HG02798 (cell line): ENCODE measurements at regions not wholly inside any gene's neighbourhood (a gene's known extent, or its start where the extent isn't known, plus 50 kb on each side); places are given as distances from the start of the nearest gene placed in this dataset.

ENCODE experiments used
- ATAC-seq: cut with Tn5 transposase; IDR thresholded peaks from one replicate; pipeline ENCODE4 v1.9.1; 2021; ENCODE audit warnings: mild to moderate bottlenecking; ENCODE audit not compliant: unreplicated experiment, poor library complexity

DNA sequence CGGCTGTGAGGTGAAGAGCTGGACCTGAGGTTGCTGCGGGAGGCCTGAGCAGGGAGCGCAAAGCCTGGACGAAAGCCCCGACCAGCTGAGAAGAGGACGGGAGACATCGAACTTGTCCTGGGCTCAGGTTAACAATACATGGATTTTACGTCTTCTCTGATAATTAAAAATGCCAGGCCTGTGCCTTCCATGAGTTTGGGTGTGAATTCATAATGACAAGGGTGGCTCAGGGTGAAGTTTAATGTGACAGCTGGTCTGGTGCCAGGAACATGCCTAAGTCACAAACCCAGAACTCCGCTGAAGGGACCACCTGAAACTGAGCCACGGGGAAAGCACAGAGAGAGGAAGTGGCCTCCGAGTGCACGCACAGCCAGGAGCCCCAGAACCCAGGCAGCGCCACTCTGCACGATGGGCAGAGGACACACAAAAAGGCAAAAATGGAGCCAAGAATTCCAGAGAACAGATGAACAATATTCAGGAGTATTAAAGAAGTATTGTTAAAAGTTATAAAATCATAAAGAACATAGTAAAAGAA is 150.1 kb upstream of the RPS6KA2 start:
- ATAC-seq, result no peak

DNA sequence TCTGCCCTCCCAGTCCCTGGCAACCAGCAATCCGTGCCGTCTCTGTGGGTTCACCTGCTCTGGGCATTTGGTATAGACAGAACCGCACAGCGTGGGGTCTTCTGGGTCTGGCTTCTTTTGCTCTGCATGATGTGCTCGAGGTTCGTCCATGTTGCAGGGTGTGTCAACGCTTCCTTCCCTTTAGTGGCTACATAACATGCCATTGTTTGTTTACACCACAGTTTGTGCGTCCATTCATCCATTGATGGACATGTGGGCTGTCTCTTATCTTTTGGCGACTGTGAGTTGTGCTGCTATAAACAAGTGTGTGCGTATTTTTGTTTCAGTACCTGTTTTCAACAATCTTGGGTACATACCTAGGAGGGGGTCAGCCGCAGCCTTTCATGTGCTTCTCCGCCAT is 149.5 kb upstream of the RPS6KA2 start:
- ATAC-seq, result no peak

DNA sequence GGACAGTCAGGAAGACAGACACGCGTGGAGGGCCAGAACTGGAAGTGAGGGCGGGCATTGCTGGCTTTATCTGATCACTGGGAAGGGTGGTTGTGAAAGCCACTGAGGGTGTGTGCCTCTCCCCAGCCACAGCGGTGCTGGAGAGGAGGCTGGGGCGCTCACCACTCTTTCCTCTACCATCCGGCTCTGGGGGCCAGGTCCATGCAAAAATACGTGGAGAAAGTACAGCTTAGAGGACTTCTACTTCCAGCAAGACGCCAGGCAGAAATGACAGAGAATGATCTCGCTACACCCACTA is 148.8 kb upstream of the RPS6KA2 start:
- ATAC-seq, result no peak

DNA sequence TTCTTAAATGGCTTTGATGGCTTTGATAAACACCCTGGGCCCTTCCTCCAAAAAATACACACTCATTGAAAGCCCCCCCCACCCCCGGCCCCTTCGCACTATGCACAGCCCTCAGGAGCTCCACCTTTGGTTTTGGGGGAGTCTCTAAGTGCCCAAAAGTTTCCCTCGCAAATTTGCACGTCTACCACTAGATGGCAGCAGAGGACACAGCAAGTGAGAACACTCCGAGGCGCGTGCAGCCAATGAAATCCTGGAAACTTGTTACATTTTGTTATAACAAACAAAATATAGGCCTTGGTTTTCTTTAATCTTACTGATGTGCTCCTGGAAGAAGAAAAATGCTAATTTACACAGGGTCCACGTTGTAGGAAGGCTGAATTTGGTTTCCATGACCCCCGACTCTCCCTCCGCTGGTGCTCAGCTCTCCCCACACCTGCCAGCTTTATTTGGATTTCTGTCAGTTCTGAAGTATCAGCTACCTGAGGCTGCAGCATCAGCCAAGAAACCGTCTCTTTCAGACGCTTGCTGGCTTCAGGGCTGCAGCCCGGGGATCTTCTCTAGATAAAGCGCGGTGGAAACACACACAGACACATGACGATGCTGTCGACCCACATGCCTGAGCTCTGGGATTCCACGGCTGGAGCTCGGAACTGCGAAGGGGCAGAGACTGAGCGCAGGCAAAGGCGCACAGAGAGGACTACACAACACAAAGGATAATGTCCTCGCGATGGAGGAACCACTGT is 148.3 kb upstream of the RPS6KA2 start:
- ATAC-seq, result peak; percentile 66

DNA sequence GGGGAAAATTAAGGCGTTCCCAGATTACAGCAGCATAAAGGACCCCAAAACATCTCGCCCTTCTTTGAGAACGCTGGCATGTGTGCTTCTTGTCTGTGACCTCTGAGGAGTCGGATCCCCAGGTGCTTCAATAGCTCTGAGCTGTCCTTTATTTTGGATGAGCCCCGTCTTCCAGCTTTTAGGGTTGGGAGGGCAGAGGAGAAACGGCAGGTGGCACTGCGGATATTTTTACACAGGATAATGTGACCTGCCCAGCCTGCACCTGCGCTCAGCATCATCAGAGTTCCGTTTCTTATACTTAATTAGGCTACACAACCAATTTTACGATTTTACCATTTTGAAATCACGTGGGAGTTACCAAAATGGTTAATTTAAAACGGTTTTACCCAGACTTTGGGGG is 147.7 kb upstream of the RPS6KA2 start:
- ATAC-seq, result no peak

DNA sequence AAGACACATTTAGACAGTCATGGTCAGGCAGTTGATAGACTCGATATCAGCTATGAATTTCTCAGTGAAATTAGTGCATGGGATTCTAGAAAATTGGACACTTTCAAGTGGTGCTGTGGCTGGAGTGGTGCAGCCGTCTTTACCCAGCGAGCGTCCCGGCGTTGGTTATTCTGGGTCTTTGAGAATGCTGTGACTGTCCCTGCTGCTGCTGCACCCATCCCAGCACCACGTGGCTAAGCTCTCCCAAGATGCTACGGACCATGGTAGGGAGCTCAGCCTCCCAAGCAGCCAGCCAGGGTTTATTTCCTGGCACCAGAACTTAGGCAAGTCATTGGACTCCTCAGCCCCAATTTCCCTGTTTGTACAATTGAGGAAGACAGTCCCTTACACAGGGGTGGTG is 147.2 kb upstream of the RPS6KA2 start:
- no peak for ATAC-seq

DNA sequence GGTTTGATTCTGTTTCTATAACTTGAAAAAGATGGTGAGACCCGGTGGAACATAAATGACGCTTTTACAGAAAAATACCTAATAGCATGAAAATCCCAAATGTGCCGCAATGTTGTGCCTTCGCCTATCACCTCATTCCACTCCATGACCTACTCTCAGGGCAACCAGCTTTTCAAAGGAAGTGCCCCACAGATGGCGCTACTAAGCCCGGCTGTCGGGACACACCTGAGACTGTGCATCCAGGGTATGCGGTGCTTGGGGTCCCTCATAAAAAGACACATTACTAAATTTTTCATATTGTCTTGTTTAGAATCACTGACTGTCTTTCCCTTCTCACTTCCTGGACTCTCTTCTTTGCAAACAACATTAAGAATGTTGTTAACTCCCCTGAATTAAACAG is 145.5 kb upstream of the RPS6KA2 start:
- ATAC-seq, result no peak

DNA sequence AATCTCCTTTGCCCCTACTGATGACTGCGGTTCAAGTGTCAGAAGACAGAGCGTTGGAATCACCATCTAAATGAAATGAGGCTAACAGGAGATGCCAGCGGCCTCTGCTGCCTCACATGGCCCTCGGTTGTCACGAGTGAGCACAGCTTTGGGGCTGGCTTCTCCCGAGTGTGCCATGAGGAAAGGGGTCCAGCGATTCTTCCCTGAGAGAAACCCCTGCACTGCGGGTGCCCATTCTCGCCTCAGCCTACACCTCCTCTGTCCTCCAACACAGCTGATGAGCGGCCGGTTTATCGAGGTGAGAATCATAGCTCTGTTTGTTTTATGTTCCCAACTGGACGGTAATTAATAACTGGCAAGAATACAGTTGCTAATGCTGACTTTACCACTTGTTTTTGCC is 144.7 kb upstream of the RPS6KA2 start:
- ATAC-seq, result no peak

DNA sequence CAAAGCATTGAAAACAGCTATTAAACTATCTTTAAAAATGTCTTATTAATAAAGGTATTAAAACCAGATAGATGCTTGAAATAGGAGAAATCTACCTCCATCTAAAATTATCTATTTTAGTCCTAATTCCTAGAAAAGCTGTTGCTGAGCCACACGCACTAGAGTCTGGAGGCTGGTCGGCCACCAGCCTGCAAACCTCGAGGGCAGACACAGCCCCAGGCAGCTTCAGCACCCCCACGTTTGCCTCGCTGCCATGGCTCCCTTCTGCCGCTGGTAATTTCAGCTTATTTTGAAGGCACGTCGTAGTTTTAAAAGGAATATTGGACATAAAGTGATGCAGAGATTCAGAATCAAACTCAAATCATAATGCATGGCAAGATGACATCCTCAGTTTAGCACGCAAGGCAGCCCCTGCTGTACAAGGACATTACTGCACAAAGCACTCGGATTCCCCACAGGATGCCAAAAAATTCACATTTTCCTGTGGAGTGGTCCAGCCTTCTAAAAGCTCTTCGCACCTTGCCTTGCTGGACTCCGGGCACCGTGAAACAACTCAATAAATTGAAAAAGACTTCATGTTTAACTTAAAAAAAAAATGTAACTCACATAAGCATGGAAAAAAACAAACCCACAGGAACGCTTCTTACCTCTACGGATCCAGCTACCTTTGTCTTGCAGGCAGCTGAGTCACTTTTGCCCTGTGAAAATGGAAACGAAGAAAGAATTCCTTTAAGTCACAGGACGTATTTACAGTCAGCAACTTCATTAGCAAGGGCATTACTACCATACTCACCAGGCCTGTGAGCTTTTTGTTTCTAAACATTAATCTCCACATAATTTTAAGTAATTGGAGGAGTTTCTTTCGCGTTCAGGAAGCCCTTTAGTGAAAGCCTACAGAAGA is 143.4 kb upstream of the RPS6KA2 start:
- ATAC-seq, result no peak

DNA sequence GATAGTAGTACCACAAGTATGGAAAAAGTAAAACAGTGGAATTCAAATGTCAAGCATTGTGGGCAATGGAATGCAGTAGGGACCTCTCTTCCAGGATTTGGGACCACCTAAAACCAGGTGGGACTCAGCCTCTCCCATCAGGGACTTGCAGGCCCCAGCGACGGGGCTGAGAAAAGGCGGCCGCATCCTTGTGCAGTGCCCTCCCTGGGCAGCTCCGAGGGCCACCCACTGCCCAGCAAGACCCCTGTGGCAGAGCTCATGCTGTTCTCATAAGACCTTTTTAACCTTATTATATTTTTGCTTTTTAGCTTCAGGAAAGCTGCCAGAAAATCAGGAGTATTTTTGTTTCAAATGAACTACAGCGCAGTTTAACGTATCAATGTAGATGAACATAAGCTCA is 142.6 kb upstream of the RPS6KA2 start:
- no peak for ATAC-seq

DNA sequence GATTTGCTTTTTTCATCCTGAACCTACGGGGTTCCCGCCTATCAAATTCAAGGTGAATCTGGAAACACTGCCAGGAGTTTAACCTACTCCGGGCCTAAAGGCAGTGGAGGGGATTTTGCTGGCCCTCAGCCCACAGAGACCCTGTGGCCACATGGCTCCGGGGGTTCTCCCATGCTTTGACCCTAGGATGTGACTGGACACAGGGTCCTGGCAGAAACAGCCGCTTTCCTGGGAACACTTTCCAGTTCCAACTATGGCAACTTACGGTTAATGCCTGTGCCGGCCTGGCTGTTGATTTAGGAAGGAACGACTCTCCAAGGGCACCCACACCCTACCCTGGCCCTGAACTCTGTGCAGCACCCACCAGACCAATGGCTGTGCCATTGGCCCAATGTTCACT is 141.7 kb upstream of the RPS6KA2 start:
- ATAC-seq, result no peak

DNA sequence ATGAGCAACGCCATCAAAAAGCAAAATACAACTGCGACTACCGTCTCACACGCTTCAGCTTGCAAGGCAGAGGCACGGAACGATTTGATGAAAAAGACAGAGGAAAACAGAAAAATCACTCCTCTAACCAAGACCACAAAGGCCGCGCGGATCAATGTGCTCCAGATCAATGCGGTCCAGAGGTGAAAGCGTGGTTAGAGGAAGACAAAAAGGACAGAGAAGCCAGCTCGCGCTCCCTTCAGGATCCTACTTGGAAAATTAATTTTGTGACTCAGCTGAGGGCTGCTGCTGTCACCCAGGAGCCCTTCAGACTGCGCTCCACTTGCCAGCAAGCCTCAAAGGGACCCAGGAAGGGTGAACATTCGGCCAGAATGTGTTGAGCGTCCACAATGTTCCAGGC is 140.2 kb upstream of the RPS6KA2 start:
- no peak for ATAC-seq

DNA sequence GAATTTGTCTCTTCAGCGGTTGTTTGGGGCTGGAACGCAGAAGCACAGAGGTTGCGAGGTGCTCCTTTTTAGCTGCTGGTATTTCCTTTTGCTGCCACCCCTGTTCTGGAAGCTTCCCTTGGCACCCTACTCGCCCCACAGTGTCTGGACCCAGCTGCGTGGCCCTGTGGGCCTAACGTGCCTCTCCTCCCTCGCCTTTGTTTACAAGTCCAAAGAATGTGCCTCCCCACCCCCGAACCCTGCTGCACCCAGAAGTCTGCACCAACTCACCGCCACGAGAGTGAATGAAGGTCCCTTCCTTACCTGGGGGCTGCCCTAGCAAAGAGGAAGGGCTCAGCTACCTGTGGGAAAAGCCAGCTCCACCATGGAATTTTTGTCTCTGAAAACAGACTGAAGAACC is 139.7 kb upstream of the RPS6KA2 start:
- no peak for ATAC-seq

DNA sequence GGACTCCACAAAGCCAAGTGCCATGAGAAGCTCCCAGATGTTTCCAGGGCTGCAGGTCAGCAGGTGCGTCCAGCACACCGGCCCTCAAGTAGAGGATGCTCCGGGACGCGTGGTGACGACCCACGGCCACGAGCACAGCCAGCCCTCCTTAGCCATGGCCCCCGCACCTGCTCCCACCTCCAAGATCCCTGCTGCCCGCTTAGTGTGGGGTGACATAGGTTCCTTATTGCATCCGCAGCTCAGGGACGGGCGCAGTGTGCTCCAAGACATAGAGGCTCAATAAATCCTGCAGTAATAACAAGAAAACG is 138.1 kb upstream of the RPS6KA2 start:
- ATAC-seq, result no peak

DNA sequence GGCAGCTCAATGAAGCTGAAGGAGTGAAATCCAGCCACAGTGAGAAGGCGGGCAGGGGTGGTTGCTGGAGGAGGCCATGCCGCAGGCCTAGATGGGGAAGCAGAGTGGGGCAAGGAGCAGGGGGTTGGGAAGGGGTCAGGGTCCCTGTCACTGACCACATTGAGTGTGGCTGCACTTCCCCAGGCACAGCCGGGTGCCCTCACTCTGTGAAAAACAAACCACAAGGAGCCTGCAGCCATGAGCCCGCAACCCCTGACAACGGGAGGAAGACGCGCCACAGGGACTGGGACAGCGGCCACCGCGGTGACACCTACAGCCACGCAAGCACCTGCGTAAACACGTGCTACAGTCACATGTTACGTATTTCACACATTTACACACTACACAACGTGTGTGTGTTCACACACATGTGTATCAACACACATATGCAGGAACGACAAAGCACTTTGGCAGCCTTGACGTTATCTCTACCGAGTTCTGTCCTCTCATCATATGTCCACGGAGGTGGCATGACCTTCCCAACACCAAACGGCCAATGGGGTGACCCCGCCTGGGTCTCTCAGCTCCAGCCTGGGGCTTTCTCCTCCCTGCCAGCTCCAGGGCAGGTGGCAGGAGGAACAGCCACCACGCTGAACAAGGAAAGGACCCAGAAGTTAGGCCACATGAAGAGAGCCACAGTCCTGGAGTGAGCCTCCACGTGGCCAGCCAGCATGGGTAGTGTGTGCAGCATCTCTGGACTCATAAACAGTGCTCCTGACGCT is 137.6 kb upstream of the RPS6KA2 start:
- no peak for ATAC-seq

DNA sequence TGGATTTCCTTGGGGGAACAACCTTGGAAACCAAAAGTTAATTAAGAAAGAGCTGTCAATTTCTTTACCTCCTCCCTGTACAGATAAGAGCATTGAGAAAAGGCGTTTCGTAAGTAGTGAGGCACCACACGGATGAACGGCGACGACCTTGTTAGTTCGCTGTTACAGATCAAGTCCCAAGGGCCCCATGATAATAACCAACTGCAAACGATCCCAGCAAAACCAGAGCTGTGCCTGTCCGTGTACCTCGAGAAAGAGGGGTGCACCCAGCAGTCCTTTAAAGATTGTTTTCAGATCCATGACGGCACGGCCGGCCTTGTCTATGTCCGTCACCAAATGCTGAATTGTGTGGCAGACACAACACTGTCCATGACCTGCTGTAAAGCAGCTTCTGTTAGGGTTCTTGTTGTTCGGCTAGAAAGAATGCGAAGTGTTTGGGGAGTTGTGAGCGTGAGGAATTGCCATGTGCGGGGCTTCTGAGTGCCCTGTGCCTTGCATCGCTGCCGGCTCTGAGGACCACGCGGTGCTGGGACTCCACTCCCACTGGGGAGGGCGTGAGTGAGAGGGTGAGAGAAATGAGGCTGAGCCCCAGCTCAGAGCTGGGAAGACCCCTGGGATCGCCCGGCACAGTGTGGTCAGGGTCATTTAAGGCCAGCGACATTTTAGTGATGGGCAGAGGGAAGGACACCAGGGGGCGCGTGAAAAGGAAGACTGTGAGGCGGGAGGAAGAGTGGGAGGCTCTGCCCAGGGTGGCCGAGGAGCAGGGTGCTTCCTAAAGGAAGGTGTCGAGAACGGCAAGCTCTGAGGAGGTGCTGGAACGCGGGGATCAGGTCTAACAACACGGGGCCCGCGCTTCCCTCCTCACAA is 136.8 kb upstream of the RPS6KA2 start:
- ATAC-seq, result no peak

DNA sequence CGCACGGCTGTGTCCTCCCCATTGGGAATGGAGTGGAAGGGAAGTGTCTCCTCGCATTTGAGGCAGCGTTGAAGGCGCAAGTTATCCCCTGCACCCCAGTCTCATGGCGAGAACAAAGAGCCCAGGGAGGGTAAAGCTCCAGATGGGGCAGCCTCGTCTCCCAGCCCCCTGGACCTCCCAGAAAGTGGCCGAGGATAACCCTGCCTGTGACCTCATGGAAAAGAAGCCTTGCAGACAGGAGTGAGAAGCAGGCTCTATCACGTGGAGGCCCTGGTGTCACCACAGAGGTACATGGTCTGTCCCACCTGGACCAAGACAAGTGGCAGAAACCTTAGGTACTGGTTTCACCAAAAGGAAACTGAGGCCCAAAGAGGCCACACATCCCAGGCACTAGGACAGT is 134.8 kb upstream of the RPS6KA2 start:
- ATAC-seq, result no peak

DNA sequence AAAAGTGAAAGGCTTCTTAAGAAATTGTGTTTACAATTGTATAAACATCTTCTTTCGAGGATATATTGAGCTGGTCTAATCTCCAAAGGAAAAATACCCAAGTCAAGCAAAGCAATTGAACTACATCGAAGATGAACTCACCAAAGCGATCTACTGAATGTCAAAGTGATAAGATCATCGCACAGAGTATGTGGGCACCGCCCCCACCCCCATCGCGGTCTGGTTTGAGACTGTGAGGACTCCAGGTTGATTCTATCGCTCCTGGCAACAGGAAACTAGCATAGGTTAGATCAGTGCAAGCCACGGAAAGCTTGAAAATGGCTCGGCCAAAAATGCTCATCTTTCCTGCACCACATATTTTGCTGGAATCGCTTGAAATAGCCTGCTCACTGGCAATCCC is 133.2 kb upstream of the RPS6KA2 start:
- ATAC-seq, result no peak

DNA sequence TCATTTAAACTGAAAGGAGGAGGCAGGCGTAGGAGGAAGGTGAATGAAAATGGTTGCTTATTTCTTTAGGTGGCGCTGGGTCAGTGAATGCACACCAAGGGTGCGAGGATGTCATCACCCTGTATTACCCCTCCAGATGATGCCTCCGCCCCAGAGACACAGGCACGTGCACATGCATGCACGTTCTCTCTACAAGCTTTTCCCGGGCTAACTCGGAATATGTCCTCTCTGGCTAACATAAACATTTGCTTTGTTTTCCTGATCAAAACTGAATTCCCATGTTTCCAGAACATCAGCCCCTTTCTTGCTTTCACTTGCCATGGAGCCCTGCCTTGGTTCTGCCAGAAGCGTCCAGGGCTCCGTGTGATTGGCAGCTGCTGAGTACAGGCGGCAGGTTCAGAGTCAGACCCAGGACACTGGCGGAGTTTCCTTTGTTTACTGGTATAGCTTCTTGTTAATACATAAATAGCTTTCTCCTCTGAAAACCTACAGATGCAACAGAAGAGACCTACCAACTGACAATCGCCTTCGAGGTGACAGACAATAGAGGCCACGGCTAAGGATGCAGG is 131.2 kb upstream of the RPS6KA2 start:
- ATAC-seq, result no peak
